ENCODE measurements at regions not wholly inside any gene's neighbourhood (a gene's known extent, or its start where the extent isn't known, plus 50 kb on each side); places are given as distances from the start of the nearest gene placed in this dataset.

- peak; percentile 81 for TF ChIP-seq CTCF (conservative IDR thresholded peaks at IDR 0.05; ENCODE audit: low read depth, low read length)
- no peak for TF ChIP-seq EZH2 (IDR thresholded peaks at IDR 0.05; ENCODE audit: low read length, unreplicated experiment)
- no peak for TF ChIP-seq EZH2phosphoT487 (IDR thresholded peaks at IDR 0.05; ENCODE audit: borderline replicate concordance, low read length)
Measured at GRCh38 chr18:52288403-52289004, 51.5 kb upstream of the DCC start.
